GM11168 (cell line): ENCODE measurements at regions not wholly inside any gene's neighbourhood (a gene's known extent, or its start where the extent isn't known, plus 50 kb on each side); places are given as distances from the start of the nearest gene placed in this dataset.

Experiments
- in situ Hi-C: fragments of 300-500 bp; cut with MboI; formaldehyde crosslinking; loops from one replicate; pipeline ENCODE4 v1.12.0; 2022; ENCODE audit warnings: low sequenced_read_pairs; ENCODE audit not compliant: unreplicated experiment

DNA sequence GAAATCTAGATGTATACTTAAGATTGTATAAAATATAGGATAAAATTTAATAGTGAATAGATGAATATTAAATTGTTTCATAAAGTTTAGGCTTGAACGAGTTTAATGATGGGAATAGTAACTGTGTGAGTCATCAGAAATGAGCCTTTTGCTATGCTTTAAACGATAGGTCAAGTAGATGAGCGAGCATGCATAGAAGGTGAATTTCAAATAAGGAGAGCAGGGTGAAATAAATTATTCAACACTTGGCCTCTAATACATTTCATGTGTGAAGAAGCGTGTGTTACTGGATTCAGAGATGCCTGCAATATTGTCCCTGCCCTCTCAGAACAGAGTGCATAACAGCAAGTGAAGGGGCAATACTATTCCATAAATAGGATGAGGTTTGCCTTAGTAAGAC lies 74.4 kb upstream of the EYA4 start:
- in situ Hi-C loops, result no loop called here

DNA sequence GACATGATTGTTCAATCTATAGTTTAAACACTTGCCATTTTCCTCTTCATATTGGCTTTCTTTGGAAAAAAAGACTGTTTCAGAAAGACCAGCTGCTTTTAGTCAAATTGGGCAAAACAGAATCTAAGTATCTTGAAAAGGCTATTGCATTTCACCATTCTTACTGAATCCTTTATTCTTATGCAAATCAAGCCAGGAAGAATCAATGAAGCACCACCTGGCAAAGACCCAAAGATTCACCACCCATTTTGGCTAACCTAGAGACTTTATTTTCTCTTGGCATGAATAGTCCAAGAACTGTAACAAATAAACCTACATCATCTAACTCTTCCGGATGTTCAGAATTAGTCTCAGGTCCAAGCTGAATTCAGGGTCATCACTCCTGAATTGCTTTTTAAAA lies 71.3 kb upstream of the EYA4 start:
- in situ Hi-C loops, result no loop called here

DNA sequence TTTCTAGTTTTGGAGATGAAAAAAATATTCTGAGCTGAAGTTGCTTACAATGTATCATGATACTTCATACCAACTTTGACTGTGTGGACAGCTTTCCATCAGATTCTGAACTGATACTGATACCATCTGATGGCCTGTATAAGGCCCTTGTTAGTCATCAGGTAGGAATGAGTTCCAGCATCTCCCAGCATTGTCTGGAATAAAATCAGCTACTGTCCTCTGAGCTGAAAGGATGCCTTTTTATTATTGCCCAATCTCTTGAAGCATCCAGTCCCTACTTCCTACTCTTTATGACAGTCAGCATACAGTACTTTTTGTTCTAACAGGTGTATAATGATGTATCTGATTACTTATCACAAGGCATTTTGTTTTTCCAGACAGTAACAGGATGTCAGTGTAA lies 70.6 kb upstream of the EYA4 start:
- in situ Hi-C loops, result no loop called here

DNA sequence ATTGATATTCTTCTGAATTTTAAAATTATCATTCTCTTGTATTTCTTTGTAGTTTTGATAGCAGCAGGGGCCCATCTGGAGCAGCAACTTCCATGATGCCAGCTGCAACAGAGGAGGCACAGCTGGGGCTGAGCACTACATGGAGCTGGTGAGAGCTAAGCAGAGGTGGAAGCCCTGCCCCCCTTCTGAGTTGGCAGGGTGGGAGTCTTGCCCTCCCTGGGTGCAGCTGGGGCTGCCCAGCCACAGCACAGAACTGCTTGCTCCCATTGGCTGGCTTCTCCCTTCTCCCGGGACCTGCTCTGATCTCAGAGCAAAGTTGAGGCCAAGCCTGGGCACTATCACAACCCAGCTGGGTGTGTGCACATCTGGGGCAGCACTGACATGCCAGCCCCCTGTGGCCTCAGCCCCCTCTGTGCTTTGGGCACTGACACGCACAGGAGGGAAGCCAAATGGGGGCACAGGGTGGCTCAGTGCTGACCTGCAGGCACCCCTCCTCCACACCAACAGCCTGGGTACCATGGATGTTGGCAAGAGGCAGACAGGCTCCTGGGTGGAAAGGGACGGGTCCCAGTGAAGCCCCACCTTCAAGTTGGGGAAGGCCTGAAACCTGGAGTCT lies 69.1 kb upstream of the EYA4 start:
- in situ Hi-C loops, result no loop called here

DNA sequence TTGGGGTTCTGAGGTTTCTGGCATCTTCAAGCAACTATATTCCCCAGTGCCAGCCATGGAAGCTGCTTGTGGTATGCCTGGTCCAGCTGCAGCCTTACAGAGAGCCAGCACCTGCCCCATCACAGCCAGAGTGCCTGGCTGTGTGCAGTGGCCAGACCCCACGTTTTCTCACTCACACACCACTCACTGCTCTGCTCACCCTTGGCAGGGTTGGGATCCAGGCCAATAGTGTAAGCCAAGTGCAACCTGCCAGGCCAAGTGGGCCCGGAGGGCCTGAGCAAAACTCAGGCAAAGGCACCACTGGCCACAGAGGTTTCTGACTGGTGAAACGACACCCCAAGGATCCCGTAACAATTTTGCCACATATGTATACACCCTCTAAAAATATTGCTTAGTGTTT lies 67.9 kb upstream of the EYA4 start:
- in situ Hi-C loops, result no loop called here

DNA sequence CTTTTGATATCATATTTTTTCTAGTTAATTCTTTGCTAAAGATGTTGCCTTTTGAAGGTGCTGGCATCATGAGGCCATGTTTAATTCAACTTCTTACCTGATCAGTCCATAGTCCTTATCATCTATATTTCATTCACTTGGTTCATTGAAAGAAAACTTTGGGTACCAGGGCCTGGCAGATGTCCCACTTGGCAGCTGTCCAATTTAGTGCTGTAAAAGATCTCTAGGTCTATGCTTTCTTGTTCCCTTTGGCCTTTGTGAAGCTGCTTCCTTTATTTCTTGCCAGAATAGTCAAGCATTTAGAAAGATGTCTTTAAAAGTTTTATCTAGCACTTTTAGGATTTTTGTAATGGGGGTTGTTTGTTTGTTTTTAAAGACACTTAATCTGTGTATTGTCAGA lies 61.7 kb upstream of the EYA4 start:
- in situ Hi-C loops, result no loop called here

DNA sequence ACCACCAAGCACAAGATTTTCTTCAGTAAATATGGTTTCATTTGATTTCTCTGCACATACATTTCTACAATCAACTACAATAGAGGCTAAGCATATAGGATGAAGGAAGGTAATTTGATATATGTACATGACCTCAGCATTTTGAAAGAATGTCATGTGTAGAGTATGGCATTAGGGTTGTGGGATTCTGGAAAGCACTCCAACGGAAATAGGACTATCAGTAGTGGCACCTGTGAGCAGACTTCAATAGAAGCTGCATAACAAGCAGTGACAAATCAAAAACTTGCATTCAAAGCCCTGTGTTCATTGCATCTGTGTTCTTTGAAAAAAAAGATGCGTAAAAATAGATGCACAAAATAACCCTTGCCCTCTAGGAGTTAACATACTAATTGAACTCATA lies 57.5 kb upstream of the EYA4 start:
- in situ Hi-C loops, result no loop called here

DNA sequence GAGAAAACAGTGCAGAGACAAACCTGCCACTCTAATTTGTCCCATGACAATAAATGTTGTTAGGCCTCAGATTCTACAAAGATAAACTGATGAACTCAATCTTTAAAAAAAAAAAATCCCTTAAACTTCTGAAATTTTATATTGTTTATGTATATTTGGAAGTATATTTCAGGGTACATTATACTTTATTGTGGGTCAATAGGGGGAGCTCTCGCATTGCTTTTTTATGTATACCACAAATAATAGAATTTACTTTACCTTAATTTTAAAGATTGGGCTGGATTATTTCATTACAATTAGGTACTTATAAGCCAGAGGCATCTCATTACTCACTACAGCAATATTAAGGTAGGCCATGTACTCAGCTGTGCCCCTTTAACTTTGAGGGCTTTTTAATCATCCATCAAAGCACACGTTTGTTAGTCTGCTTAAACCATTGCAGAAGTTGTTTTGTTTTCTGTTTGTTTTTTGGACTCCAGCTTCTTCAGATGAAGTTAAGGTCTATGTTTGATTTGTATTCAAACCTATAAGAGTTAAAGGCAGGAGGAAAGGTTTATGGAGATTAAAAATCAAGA lies 56.3 kb upstream of the EYA4 start:
- in situ Hi-C loops, result no loop called here

DNA sequence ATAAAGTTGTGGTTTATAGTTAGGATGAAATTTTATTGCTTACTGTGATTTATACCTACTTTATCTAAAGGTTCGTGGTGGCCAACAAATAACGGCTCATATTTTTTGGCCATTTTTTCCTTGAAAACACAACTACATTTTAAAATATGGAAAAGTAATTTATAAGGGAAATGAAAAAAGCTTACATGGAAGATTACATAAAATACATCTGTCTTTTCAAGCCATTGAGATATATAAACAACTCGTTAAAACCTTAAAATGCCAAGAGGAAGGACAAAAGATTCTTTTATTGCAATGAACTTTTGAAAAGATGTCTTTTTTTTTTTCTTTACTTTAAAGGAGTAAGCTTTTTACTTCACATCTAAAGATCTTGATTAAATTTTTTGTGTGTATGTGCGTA lies 55.4 kb upstream of the EYA4 start:
- in situ Hi-C loops, result no loop called here

DNA sequence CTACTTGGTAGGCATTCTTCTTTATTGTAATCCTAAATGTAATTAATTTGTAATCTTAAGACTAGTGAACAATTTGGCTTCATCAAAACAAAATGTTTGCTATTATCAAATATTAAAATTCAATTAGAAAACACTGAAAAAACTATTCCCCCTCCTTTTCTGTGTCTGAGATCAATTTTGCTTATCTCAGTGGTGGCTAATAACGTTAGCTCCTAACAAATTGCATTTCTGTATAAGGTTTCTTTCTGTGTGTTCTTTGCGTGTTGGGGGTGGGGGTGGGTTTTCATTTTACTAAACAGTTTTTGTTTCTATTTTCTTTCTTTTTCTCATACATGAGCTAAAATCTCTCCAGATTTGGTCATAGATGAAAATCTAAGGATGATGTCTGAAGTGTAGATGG lies 54.0 kb upstream of the EYA4 start:
- in situ Hi-C loops, result no loop called here

DNA sequence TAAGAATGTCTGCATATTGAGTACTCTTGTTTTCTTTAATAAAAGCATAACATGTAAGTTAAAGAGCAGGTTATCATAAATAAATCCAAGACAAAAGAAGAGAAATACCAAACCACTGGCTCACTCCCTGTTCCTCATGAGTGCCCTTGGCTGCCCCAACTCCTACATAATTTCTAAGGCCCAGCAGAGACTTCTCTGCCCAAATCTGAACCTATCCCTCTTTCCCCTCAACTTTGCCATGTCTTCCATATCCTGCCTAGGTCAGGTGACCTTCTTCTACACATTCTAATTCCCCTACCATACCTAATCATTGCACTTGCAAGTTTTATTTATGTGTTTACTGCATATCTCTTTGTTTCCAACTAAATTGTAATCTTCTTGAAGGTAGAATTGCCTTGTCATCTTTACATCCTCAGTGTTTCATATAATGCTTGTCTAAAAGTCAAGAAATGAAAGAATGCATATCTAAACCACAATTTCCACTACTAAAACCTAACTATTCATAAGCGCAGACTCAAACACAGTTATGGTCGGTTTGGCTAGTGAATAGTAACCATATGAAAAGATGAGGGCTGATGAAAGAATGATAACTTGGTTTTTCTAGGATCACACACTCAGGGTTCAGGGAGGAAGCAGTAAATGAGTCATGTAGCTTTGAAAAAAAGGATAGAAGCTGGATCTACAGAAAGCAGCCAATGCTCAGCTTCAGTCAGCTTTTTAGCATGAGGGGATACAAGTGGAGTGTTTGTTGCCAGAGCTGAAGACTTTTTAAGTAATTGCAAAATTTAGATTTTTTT lies 53.3 kb upstream of the EYA4 start:
- in situ Hi-C loops, result no loop called here

DNA sequence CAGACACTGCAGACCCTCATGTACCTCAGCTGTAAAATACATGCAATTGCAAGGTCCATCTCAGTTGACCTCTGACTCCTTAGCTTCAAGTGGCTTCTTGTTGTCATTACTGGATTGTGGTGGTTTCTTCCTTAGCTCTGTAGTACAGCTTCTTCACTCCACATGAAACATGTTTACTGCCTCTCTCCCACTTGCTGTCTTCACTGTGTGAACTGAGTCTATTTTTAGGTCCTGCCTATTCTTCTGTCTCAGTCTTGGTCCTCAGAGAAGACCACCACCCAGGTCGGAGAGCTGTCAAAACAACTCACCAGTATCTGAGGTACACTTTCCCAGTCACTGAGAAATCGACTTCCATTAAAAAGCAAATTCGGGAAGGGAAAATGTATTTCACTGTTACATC lies 50.2 kb upstream of the EYA4 start:
- in situ Hi-C loops, result no loop called here

DNA sequence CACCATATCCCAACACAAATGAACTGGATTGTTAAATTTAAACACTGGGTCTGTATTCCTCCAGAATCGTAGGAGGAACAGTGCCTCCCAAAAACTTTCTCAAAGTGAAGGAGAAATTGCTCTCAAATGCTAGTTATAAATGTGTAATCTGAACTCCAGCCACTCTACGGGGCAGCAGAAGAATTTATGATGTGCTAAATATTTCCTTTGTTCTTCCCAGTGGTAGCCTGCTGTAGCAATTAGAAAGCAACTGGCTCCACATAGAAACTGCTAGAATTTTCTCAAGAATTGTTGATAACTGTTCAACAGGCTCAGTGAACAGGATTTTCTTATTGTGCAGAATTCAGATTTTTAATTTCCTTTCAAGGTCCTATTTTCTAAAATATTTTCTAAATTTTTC lies 49.8 kb upstream of the EYA4 start:
- in situ Hi-C loops, result no loop called here
